ENCODE measurements at regions not wholly inside any gene's neighbourhood (a gene's known extent, or its start where the extent isn't known, plus 50 kb on each side); places are given as distances from the start of the nearest gene placed in this dataset.

GRCh38 chr2:136214307-136215200 lies 96.6 kb upstream of the CXCR4 start:
- POLR2A ChIA-PET, result interaction anchor here (2.4 kb wide), 1 partner anchor 18 kb away, joined by 7 read pairs; no protein-coding TSS in a partner anchor
- Histone ChIP-seq H3K9me3 (ENCODE audit: low read length) (peaks cover 20% of the 10 kb centered on the region), H3K36me3 (ENCODE audit: insufficient read depth, low read length) (peaks cover 15% of the 10 kb centered on the region; the same call in 1 of the 2 replicates), H3K79me2 (ENCODE audit: insufficient read depth, low read depth, low read length) (no peaks in the 10 kb centered on the region), H2AFZ (ENCODE audit: low read length) (no peak overlapping the region), H3K4me2 (ENCODE audit: low read length) (0 out of 2 replicates have a peak overlapping the region, but pooled peaks have one; percentile 64), H4K20me1 (ENCODE audit: insufficient read depth, low read length) (no peaks in the 10 kb centered on the region), H3K27ac (ENCODE audit: low read depth, low read length, poor library complexity, severe bottlenecking) (no peak overlapping the region), H3K4me1 (ENCODE audit: insufficient read depth, low read length, poor library complexity, severe bottlenecking) (peaks cover 53% of the 10 kb centered on the region), H3K9me2 (ENCODE audit: insufficient read depth, low read length) (no peaks in the 10 kb centered on the region), H3K4me3 (ENCODE audit: low read depth, low read length, poor library complexity, severe bottlenecking) (no peak overlapping the region)
- TF ChIP-seq CTCF (conservative IDR thresholded peaks at IDR 0.05; ENCODE audit: low read length), result no peak
- no peak for TF ChIP-seq EZH2phosphoT487 (IDR thresholded peaks at IDR 0.05; ENCODE audit: borderline replicate concordance, low read depth, low read length)
- no TSS peak for BruUV-seq (replicated peaks)
- intact Hi-C loops (cut with micrococcal nuclease; ENCODE audit: unreplicated experiment), result no loop called here
- DNase-seq (ENCODE audit: low spot score), result no peak
- CTCF ChIA-PET (ENCODE audit: unreplicated experiment), result no interaction called here

- Histone ChIP-seq H3K4me2 (ENCODE audit: low read length) (peak overlapping the region; percentile 64), H3K9me2 (ENCODE audit: insufficient read depth, low read length) (no peaks in the 10 kb centered on the region), H3K9me3 (ENCODE audit: low read length) (peaks cover 27% of the 10 kb centered on the region), H3K36me3 (ENCODE audit: insufficient read depth, low read length) (peaks cover 22% of the 10 kb centered on the region; the same call in 1 of the 2 replicates), H4K20me1 (ENCODE audit: insufficient read depth, low read length) (no peaks in the 10 kb centered on the region), H3K79me2 (ENCODE audit: insufficient read depth, low read depth, low read length) (no peaks in the 10 kb centered on the region), H3K4me1 (ENCODE audit: insufficient read depth, low read length, poor library complexity, severe bottlenecking) (peaks cover 58% of the 10 kb centered on the region), H3K27ac (ENCODE audit: low read depth, low read length, poor library complexity, severe bottlenecking) (no peak overlapping the region), H3K4me3 (ENCODE audit: low read depth, low read length, poor library complexity, severe bottlenecking) (no peak overlapping the region), H2AFZ (ENCODE audit: low read length) (no peak overlapping the region)
- no peak for TF ChIP-seq CTCF (conservative IDR thresholded peaks at IDR 0.05; ENCODE audit: low read length)
- no peak for TF ChIP-seq EZH2phosphoT487 (IDR thresholded peaks at IDR 0.05; ENCODE audit: borderline replicate concordance, low read depth, low read length)
- intact Hi-C loops (cut with micrococcal nuclease; ENCODE audit: unreplicated experiment), result no loop called here
- peak; percentile 17 for DNase-seq (ENCODE audit: low spot score)
- CTCF ChIA-PET (ENCODE audit: unreplicated experiment), result interaction anchor here (2.4 kb wide), 1 partner anchor 25 kb away, joined by 5 read pairs; no protein-coding TSS in a partner anchor
- POLR2A ChIA-PET, result interaction anchor here (0.8 to 9.3 kb wide), 7 partner anchors 8 to 90 kb away, joined by 3 to 115 read pairs (median 9); no protein-coding TSS in a partner anchor
- no TSS peak for BruUV-seq (replicated peaks)
Measured at GRCh38 chr2:136213836-136214235, 95.9 kb upstream of the CXCR4 start.
